ENCODE measurements at regions not wholly inside any gene's neighbourhood (a gene's known extent, or its start where the extent isn't known, plus 50 kb on each side); places are given as distances from the start of the nearest gene placed in this dataset.
"Not testable (repeated sequence)": the region's sequence is repeated elsewhere in the genome, so short reads cannot be mapped to it uniquely, and the experiment has no call there.

- no peak for DNase-seq
These were observed 170.9 kb upstream of the GHR start for GRCh38 chr5:42252306-42252705.

DNA sequence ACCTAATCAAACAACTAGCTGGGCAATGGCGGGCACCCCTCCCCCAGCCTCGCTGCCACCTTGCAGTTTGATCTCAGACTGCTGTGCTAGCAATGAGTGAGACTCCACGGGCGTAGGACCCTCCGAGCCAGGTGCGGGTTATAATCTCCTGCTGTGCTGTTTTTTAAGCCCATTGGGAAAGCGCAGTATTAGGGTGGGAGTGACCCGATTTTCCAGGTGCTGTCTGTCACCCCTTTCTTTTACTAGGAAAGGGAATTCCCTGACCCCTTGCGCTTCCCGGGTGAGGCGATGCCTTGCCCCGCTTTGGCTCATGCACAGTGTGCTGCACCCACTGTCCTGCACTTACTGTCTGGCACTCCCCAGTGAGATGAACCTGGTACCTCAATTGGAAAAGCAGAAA lies 163.3 kb upstream of the GHR start:
- not testable (repeated sequence) for DNase-seq

DNA sequence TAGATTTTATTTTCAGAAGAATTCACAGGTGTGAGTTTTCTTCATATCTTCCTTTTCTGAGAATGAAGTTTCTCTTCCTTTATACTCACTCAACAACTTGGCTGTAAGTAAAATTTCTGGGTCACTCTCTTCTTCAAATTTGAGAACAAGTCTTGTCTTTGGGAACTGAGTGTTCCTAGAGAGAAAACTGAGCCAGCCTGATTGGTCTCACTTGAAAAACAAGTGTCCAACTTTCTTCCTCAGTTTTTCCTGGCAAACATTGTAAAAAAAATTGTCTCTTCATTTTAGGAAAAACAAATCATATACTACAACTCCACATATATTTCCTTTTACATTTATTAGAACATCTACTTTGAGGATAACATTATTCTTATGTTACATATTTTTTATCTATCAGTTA lies 156.1 kb upstream of the GHR start:
- no peak for DNase-seq

GRCh38 chr5:42268170-42268569 lies 155.1 kb upstream of the GHR start:
- not testable (repeated sequence) for DNase-seq

GRCh38 chr5:42268630-42269029 lies 154.6 kb upstream of the GHR start:
- no peak for DNase-seq

GRCh38 chr5:42270771-42271170 lies 152.5 kb upstream of the GHR start:
- no peak for DNase-seq

DNA sequence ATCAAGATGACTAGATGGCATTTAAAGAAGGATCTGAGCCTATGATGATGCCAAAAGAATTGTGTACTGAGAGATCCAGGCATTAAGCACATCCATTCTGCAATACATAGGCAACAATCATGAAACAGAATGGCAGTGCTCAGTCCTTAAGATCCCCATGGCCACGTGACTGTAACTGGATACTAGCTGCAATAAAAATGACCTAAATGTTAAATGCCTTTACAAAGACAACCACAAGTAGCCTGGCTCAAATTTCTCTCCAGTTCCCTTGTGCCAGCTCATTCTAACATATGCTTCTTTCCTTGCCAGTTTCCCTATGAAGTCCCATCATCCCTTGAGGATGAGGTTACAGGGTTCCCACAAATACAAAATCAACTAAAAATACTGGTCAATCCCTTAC lies 148.3 kb upstream of the GHR start:
- DNase-seq = no peak

- DNase-seq = no peak
These were observed 145.9 kb upstream of the GHR start for GRCh38 chr5:42277293-42277692.

DNA sequence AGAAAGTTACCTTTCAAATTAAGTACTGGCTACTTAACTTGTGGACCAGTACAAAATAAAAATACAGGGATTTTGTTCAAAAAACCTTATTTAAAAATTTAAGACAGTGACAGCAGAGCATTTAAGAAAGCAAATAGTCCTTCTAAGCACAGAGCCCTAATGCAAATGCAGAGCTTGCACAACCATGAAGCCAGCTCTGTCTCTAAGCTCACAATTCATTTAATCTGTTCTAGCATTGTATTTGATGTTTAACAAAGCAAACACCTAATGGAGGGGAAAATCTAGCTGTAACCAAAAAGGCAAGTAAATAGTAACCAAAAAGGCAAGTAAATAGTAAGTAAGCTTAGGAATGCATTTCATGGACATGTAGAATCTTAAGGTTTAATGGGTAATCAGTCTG lies 138.7 kb upstream of the GHR start:
- DNase-seq = no peak

GRCh38 chr5:42285230-42285629 lies 138.0 kb upstream of the GHR start:
- DNase-seq = no peak

DNA sequence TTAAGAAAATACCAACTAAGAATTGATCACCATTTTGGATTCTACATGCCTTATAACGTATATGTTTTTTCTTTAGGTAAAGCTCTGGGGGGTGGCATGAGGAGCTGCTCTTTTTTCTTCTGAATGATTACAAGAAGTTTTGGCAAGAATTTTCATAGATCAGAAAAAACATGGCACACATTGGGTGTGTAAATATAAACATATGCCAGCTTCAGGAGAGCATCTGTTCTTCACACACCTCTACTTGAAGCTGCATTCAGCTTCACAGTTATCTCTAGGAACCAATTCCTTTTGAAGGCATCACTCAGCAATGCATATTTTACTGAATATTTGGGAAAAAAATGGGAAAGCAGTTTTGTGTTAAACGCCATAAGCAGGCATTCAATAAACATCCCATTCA lies 122.7 kb upstream of the GHR start:
- DNase-seq = no peak

- DNase-seq = no peak
These were observed 121.9 kb upstream of the GHR start for GRCh38 chr5:42301349-42301748.

GRCh38 chr5:42302186-42302585 lies 121.1 kb upstream of the GHR start:
- no peak for DNase-seq

DNA sequence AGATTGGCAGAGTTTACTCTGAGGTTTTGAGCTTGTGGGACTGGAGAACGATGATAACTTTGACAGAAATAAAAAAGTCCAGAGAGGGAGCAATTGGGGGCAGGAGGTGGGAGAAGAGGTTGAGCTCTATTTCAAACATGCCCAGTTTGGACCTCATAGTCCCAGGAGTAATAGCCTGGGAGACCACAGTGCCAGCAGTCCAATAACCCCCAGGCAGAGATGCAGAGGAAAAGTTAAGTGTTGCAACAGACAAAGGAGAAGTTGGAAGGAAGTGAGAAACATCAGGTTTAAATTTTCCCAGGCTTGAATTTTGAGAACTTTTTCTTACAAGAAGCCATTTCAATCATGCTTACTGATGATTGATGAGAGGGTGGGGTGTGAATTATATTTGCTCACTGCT lies 117.0 kb upstream of the GHR start:
- no peak for DNase-seq

GRCh38 chr5:42309865-42310264 lies 113.4 kb upstream of the GHR start:
- no peak for DNase-seq

DNA sequence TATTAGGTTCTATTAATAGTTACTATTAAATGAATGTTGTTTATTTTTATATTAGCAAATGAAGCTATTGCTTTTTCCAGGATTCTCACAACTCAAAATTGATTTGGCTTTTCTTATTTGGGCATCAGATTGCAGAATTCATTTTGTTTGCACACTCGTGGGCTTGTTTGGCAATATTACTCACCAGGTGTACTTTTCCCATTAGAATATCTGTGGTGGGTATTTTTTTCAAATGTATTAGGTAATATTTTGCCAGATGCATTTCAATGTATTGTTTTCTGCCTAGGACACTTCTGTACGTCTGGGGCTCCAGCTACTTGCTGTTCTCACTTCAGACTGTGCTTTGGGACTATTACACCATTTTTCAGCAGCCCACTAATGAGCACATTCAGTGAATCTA lies 108.0 kb upstream of the GHR start:
- DNase-seq = no peak

- no peak for DNase-seq
These were observed 105.7 kb upstream of the GHR start for GRCh38 chr5:42317575-42317974.

DNA sequence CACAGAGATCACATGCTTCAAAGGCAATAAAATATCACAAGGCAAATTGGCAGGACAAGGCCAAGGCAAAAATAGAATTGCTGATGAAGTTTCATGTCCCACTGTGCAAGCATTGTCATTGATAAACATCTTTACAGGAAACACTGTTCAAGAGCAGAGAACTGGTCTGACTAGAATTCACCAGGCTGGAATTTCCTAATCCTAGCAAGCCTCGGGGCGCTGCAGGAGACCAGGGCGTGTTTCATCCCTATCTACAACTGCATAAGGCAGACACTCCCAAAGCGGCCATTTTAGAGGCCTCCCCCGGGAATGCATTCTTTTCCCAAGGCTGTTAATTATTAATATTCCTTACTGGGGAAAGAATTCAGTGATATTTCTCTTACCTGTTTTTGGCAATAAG lies 103.7 kb upstream of the GHR start:
- DNase-seq = not testable (repeated sequence)

GRCh38 chr5:42321785-42322184 lies 101.5 kb upstream of the GHR start:
- DNase-seq = no peak

- DNase-seq = no peak
These were observed 86.1 kb upstream of the GHR start for GRCh38 chr5:42337143-42337542.

GRCh38 chr5:42337607-42338006 lies 85.6 kb upstream of the GHR start:
- no peak for DNase-seq

GRCh38 chr5:42338136-42338535 lies 85.1 kb upstream of the GHR start:
- DNase-seq = no peak

DNA sequence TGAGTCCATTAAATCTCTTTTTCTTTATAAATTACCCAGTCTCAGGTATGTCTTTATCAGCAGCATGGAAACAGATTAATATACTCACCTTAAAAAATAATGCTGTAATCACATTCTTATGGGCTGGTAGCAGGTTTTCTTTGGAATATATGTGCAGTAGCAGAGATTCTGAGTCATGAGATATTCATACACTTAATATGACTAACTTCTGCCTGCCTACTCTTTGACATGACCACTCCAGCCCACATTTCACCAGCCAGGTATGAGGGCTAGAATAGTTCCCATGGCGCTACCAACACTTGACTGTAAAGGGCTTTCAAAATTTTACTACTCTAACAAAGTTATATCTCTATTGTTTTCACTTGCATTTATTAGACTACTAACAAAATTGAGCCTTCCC lies 74.1 kb upstream of the GHR start:
- DNase-seq = no peak

DNA sequence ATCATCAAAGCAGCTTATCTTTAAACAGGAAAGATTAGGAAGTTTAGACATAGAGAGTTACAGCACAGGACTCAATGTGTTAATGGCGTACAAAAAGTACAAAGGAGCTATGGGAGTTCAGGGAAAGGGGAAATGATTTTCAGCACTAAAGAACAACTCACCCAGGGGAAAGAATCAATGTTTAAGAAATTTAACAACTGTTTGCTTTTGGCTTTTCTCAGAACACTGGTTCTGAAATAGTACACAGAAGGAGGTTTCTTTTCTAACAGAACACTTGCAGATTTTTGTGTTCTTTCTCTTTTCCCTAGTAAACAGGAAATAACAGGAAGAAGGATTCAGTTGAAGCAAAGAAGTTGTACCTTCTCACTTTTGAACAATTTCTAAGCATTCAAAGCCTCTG lies 71.3 kb upstream of the GHR start:
- no peak for DNase-seq

DNA sequence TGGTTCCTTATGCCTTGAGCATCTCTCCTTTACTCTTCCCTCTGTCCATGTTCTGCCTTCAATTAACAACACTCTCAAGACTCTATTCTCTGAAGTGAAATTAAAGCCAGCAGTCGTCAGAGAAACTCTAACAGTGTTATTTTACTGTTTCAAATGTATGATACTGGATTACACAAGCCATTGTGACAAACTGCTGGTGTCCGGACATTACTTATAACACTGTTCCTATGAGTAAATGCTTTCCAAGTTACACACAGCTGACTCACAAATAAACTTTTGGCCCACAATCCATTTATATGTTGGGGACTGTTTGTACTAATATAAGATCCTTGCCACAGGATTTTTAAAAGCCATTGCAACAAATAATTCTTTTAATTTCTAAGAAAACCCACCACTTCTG lies 63.2 kb upstream of the GHR start:
- DNase-seq = no peak

GRCh38 chr5:42360616-42361314 lies 62.5 kb upstream of the GHR start:
- no peak for DNase-seq
